NT2/D1 (cell line): ENCODE measurements at regions not wholly inside any gene's neighbourhood (a gene's known extent, or its start where the extent isn't known, plus 50 kb on each side); places are given as distances from the start of the nearest gene placed in this dataset.

ENCODE experiments used
- SUZ12 ChIP-seq: IDR thresholded peaks from 2 replicates; pipeline ENCODE4 v1.6.1; 2011; ENCODE audit not compliant: insufficient read length, insufficient read depth; ENCODE audit errors: extremely low read depth
- YY1 ChIP-seq: IDR thresholded peaks from 2 replicates; pipeline ENCODE4 v1.6.1; 2011; ENCODE audit not compliant: insufficient read length, insufficient read depth
- ZNF274 ChIP-seq: IDR thresholded peaks from 2 replicates; pipeline ENCODE4 v1.6.1; 2011; ENCODE audit warnings: mild to moderate bottlenecking, low read depth, low read length

- TF ChIP-seq YY1 (no peak), SUZ12 (no peak), ZNF274 (no peak)
These were observed 425.4 kb upstream of the PSMD7 start for GRCh38 chr16:73871088-73871733.
